Activated CD8-positive, alpha-beta T cell treated with anti-CD3 and anti-CD28 coated beads for 36 hours (primary cell): ENCODE measurements at regions not wholly inside any gene's neighbourhood (a gene's known extent, or its start where the extent isn't known, plus 50 kb on each side); places are given as distances from the start of the nearest gene placed in this dataset.

ENCODE experiments used
- ATAC-seq: fragments of 200-7000 bp; cut with Tn5 transposase; one replicate; pipeline ENCODE4 v1.10.0; 2021; ENCODE audit warnings: mild to moderate bottlenecking, moderate library complexity
- CTCF ChIA-PET: fragments of 350-600 bp; sonication (Branson Sonifier 250); formaldehyde crosslinking; loops from one replicate; lab custom pipeline; 2021; ENCODE audit warnings: antibody characterized with exemption; lab: Charles Lee
- POLR2A ChIA-PET: fragments of 350-600 bp; sonication (Branson Sonifier 250); formaldehyde crosslinking; loops from one replicate; lab custom pipeline; 2021; ENCODE audit warnings: antibody characterized with exemption; lab: Charles Lee
- DNase-seq: peaks from one replicate; pipeline ENCODE4 v3.0.0-alpha.2; 2020
- H3K27ac Mint-ChIP-seq: one replicate; pipeline ENCODE4 v1.8.0; 2021; ENCODE audit warnings: mild to moderate bottlenecking, mixed read lengths
- H3K27me3 Mint-ChIP-seq: one replicate; pipeline ENCODE4 v1.8.0; 2021; ENCODE audit warnings: mixed read lengths
- H3K36me3 Mint-ChIP-seq: one replicate; pipeline ENCODE4 v1.8.0; 2021; ENCODE audit warnings: low read depth, mixed read lengths
- H3K4me1 Mint-ChIP-seq: one replicate; pipeline ENCODE4 v1.8.0; 2021; ENCODE audit warnings: low read depth, mixed read lengths
- H3K4me3 Mint-ChIP-seq: one replicate; pipeline ENCODE4 v1.8.0; 2021; ENCODE audit warnings: mild to moderate bottlenecking, moderate library complexity, mixed read lengths
- H3K9me3 Mint-ChIP-seq: one replicate; pipeline ENCODE4 v1.8.0; 2021; ENCODE audit warnings: mixed read lengths
- intact Hi-C: fragments of 100-400 bp; cut with micrococcal nuclease; formaldehyde crosslinking; loops from one replicate; pipeline ENCODE4 v1.10.0; 2022
- TF ChIP-seq, protein P1 (sequence below): fragments of 200-600 bp; IDR thresholded peaks from one replicate; pipeline ENCODE4 v1.8.0; 2022; ENCODE audit warnings: antibody characterized with exemption, mild to moderate bottlenecking

DNA sequence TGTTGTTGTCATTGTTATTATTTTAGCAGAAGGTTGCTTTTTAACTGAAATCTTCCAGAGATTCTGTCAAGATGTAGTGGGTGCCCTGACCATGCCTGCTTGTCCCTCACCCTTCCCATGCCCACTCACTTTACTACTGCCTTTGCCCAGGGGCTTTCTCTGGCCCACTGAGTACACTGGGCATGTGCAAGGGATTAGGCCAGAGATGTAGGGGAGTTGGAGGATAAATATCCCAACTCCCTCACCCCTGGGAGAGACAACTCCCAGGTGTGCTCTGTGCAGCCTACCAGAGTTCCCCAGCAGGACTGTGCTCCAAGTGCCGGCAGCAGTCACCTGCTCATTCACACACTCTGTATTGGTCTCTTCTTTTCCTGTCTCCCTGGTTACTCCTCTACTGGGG lies 559.1 kb downstream of the MIAT start:
- H3K36me3 Mint-ChIP-seq, result no peaks in the 10 kb centered on the region
- intact Hi-C loops, result no loop called here
- no peak overlapping the region for H3K4me3 Mint-ChIP-seq
- H3K27me3 Mint-ChIP-seq, result peaks cover 20% of the 10 kb centered on the region
- H3K27ac Mint-ChIP-seq, result no peak overlapping the region
- CTCF ChIA-PET, result no interaction called here
- H3K9me3 Mint-ChIP-seq, result no peaks in the 10 kb centered on the region
- POLR2A ChIA-PET, result no interaction called here
- ATAC-seq (no peak), DNase-seq (no peak)
- peaks cover 4% of the 10 kb centered on the region for H3K4me1 Mint-ChIP-seq
- TF ChIP-seq, protein P1, sequence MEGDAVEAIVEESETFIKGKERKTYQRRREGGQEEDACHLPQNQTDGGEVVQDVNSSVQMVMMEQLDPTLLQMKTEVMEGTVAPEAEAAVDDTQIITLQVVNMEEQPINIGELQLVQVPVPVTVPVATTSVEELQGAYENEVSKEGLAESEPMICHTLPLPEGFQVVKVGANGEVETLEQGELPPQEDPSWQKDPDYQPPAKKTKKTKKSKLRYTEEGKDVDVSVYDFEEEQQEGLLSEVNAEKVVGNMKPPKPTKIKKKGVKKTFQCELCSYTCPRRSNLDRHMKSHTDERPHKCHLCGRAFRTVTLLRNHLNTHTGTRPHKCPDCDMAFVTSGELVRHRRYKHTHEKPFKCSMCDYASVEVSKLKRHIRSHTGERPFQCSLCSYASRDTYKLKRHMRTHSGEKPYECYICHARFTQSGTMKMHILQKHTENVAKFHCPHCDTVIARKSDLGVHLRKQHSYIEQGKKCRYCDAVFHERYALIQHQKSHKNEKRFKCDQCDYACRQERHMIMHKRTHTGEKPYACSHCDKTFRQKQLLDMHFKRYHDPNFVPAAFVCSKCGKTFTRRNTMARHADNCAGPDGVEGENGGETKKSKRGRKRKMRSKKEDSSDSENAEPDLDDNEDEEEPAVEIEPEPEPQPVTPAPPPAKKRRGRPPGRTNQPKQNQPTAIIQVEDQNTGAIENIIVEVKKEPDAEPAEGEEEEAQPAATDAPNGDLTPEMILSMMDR, result no peak

- intact Hi-C loops, result no loop called here
- POLR2A ChIA-PET, result no interaction called here
- H3K4me3 Mint-ChIP-seq, result no peak overlapping the region
- H3K9me3 Mint-ChIP-seq, result no peaks in the 10 kb centered on the region
- CTCF ChIA-PET, result no interaction called here
- peaks cover 4% of the 10 kb centered on the region for H3K4me1 Mint-ChIP-seq
- DNase-seq (no peak), ATAC-seq (no peak)
- H3K36me3 Mint-ChIP-seq, result no peaks in the 10 kb centered on the region
- H3K27ac Mint-ChIP-seq, result no peak overlapping the region
- H3K27me3 Mint-ChIP-seq, result peaks cover 15% of the 10 kb centered on the region
- TF ChIP-seq, protein P1, result no peak
Measured at GRCh38 chr22:27217154-27217553, 559.8 kb downstream of the MIAT start.

- H3K27ac Mint-ChIP-seq, result no peak overlapping the region
- no peaks in the 10 kb centered on the region for H3K9me3 Mint-ChIP-seq
- no peak overlapping the region for H3K4me3 Mint-ChIP-seq
- TF ChIP-seq, protein P1, result no peak
- POLR2A ChIA-PET, result interaction anchor here (0.6 to 0.8 kb wide), 2 partner anchors 11 to 50 kb away, joined by 3 to 5 read pairs; no protein-coding TSS in a partner anchor
- no peaks in the 10 kb centered on the region for H3K36me3 Mint-ChIP-seq
- H3K27me3 Mint-ChIP-seq, result peaks cover 11% of the 10 kb centered on the region
- DNase-seq (no peak), ATAC-seq (no peak)
- CTCF ChIA-PET, result no interaction called here
- H3K4me1 Mint-ChIP-seq, result no peaks in the 10 kb centered on the region
- intact Hi-C loops, result no loop called here
Measured at GRCh38 chr22:27218012-27218920, 560.9 kb downstream of the MIAT start.

DNA sequence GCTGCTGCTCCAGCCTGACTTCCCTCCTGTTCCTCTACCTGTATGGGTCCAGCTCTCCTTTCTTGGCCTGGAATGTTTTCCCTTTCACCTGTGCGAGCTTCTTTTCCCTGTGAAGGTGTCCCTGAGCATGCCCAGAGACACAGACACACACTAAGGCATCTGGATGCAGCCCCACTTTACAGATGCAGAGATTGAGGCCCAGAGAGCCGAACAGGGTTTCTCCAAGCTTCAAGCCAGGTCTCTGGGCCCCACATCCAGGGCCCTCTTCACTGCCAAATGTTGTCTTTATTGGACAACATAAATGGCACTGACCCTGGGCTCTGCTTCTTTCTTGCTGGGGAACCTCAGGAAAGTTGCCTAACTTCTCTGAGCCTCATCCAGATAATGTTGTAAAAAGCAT lies 561.6 kb downstream of the MIAT start:
- POLR2A ChIA-PET, result interaction anchor here (0.6 to 0.8 kb wide), 2 partner anchors 12 to 49 kb away, joined by 3 to 5 read pairs; no protein-coding TSS in a partner anchor

GRCh38 chr22:27220339-27220738 lies 563.0 kb downstream of the MIAT start:
- ATAC-seq (no peak), DNase-seq (no peak)
- TF ChIP-seq, protein P1, result no peak
- no peaks in the 10 kb centered on the region for H3K4me1 Mint-ChIP-seq
- no peaks in the 10 kb centered on the region for H3K36me3 Mint-ChIP-seq
- H3K4me3 Mint-ChIP-seq, result no peak overlapping the region
- ChIA-PET POLR2A (no interaction called here), CTCF (no interaction called here)
- no peaks in the 10 kb centered on the region for H3K9me3 Mint-ChIP-seq
- intact Hi-C loops, result no loop called here
- H3K27ac Mint-ChIP-seq, result no peak overlapping the region
- H3K27me3 Mint-ChIP-seq, result peaks cover 9% of the 10 kb centered on the region

More for the DNA sequence above, 561.6 kb downstream of the MIAT start:
- ATAC-seq, result no peak
- no peak for DNase-seq
- H3K27ac Mint-ChIP-seq, result no peak overlapping the region
- CTCF ChIA-PET, result no interaction called here
- peaks cover 9% of the 10 kb centered on the region for H3K27me3 Mint-ChIP-seq
- intact Hi-C loops, result no loop called here
- no peaks in the 10 kb centered on the region for H3K4me1 Mint-ChIP-seq
- no peaks in the 10 kb centered on the region for H3K36me3 Mint-ChIP-seq
- no peak overlapping the region for H3K4me3 Mint-ChIP-seq
- no peaks in the 10 kb centered on the region for H3K9me3 Mint-ChIP-seq
- TF ChIP-seq, protein P1, result no peak
